ENCODE measurements at regions not wholly inside any gene's neighbourhood (a gene's known extent, or its start where the extent isn't known, plus 50 kb on each side); places are given as distances from the start of the nearest gene placed in this dataset.

DNA sequence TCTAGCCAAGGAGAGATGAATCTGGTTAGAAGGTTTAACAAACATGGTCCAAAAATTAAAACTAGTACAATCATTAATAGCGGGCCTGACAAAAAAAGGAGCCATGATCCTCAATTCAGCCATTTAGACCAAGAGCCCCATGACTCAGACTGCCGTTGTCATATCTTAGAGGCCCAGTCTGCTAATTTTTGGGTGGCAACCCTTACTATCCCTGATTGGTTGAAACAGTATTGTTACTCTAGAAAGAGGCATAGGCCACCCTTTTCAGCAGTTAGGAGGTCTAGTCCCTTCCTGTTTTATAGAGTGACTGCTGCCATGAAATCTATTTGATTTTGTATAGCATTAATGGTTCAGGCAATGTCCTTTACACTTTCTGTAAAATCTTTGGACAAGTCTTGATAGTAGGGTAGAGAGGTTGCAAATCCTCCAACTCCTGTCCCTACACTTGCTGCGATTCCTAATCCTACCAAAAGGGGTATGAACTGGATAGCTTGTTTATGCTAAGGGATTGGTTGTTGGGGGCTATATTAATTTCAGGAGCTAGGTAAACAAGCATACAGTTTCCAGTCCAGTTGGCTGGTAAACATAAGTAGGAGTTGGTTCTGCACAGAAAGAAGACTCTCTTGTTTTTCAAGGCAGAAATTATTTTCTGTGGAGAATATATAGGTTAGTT is 1056.3 kb upstream of the CNTN5 start:
- Histone ChIP-seq H3K36me3 (no peaks in the 10 kb centered on the region), H3K4me3 (replicated peaks in 1 of 3) (no peak overlapping the region), H3K27ac (no peak overlapping the region), H3K4me1 (no peaks in the 10 kb centered on the region), H3K9me3 (no peaks in the 10 kb centered on the region), H3K27me3 (no peaks in the 10 kb centered on the region)
- TF ChIP-seq POLR2A (IDR thresholded peaks at IDR 0.05): no peak
- TF ChIP-seq CTCF (IDR thresholded peaks at IDR 0.05): no peak
- 95 to 99% methylated on average over 3 of the region's 3 CpGs for WGBS, 2 donors
- DNase-seq: no peak
- intact Hi-C loops (cut with DNase I): no loop called here

DNA sequence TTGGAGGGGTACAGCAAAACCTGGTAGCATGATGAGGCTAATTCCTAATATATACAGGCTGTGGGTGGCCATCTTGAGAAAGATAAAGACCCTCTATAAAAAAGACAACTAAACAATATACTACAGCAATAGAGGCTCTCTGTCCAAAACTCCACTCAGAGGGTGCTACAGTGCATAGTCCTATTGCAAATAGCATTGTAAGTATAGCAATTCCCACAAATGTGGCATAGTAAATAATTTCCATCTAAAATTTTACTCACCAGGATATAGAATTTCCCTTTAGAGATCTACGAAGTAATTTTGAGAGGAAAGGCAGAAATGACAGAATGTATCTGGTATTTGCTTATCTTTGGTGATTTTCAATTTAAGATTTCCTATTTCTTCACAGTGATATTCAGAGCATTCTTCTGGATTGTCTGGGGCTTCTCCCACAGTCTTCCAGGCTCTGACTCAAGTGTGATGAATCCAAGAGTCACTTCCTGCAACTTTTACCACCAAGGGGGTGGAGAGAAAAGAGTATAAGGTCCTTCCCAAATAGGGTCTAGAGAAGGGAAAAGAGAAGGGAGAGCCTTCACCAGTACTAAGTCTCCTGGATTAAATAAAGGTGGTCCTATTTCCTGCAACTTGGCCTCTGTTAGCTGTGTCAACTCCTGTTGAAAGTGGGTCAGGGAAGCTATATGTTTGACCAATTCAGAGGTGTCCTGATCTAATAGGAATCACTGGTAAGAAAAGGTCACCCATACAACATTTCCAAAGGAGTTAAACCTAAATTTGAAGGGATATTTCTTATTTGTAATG is 1054.7 kb upstream of the CNTN5 start:
- Histone ChIP-seq H3K27ac (no peak overlapping the region), H3K27me3 (no peaks in the 10 kb centered on the region), H3K9me3 (no peaks in the 10 kb centered on the region), H3K4me1 (no peaks in the 10 kb centered on the region), H3K4me3 (replicated peaks in 1 of 3) (no peak overlapping the region), H3K36me3 (no peaks in the 10 kb centered on the region)
- 74% methylated on average over 1 of the region's 1 CpG for WGBS, 2 donors
- intact Hi-C loops (cut with DNase I): no loop called here
- TF ChIP-seq POLR2A (IDR thresholded peaks at IDR 0.05) (no peak), CTCF (IDR thresholded peaks at IDR 0.05) (no peak)
- no peak for DNase-seq

GRCh38 chr11:97966901-97967300 is 1053.8 kb upstream of the CNTN5 start:
- TF ChIP-seq POLR2A (IDR thresholded peaks at IDR 0.05): no peak
- no peak for TF ChIP-seq CTCF (IDR thresholded peaks at IDR 0.05)
- Histone ChIP-seq H3K4me3 (replicated peaks in 1 of 3) (no peak overlapping the region), H3K9me3 (no peaks in the 10 kb centered on the region), H3K4me1 (no peaks in the 10 kb centered on the region), H3K36me3 (no peaks in the 10 kb centered on the region), H3K27ac (no peak overlapping the region), H3K27me3 (no peaks in the 10 kb centered on the region)
- no peak for DNase-seq
- WGBS, 2 donors: 65 to 67% methylated on average over 3 of the region's 3 CpGs
- intact Hi-C loops (cut with DNase I): no loop called here

DNA sequence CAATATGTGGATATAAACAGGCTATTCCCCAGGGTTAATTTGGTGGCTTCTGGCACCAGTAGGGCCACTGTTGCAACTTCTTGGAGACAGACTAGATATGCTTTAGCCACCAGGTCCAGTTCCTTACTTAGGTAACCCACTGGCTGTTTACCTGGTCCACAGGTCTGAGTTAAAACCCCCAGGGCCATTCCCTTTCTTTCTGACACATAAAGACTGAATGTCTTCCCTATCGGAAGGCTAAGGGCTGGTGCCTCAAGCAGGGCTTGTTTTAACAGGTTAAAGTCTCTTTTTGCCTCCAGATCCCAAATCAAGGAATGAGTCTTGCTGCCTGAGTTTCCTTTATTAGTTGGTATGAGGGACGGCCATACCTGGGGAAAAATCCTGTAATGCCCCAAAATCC is 1052.7 kb upstream of the CNTN5 start:
- Histone ChIP-seq H3K36me3 (no peaks in the 10 kb centered on the region), H3K4me3 (replicated peaks in 1 of 3) (no peak overlapping the region), H3K27me3 (no peaks in the 10 kb centered on the region), H3K9me3 (no peaks in the 10 kb centered on the region), H3K4me1 (no peaks in the 10 kb centered on the region), H3K27ac (no peak overlapping the region)
- 68 to 75% methylated on average over 2 of the region's 2 CpGs for WGBS, 2 donors
- intact Hi-C loops (cut with DNase I): no loop called here
- TF ChIP-seq CTCF (IDR thresholded peaks at IDR 0.05): no peak
- no peak for TF ChIP-seq POLR2A (IDR thresholded peaks at IDR 0.05)
- DNase-seq: no peak

DNA sequence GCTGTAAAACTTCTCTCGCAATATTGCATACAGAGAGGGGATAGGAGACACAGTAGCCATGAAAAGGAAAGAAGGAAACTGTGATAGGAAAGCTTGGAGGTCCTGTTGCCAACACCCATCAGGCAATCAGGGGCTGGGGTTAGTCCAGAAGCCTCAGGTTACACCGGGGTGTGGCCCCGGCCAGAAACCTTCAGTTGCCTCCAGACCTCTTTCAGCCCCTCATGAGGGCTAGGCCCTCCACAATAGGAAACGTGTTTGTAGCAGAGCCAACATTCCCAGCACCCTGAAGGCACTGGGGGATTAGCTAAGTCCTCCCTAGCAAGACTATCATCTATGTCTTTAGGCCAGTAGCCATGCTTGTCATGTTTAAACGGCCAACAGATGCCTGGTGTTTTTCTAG is 1048.0 kb upstream of the CNTN5 start:
- H3K27ac ChIP-seq: no peak overlapping the region
- WGBS, 2 donors: 62 to 78% methylated on average over 4 of the region's 5 CpGs

More for the DNA sequence above, 1048.0 kb upstream of the CNTN5 start:
- Histone ChIP-seq H3K27me3 (no peaks in the 10 kb centered on the region), H3K4me1 (no peaks in the 10 kb centered on the region), H3K4me3 (replicated peaks in 1 of 3) (no peak overlapping the region), H3K9me3 (no peaks in the 10 kb centered on the region), H3K36me3 (no peaks in the 10 kb centered on the region)
- TF ChIP-seq CTCF (IDR thresholded peaks at IDR 0.05): no peak
- TF ChIP-seq POLR2A (IDR thresholded peaks at IDR 0.05): no peak
- intact Hi-C loops (cut with DNase I): no loop called here
- no peak for DNase-seq
